Epithelial cell of esophagus (primary cell): ENCODE measurements at regions not wholly inside any gene's neighbourhood (a gene's known extent, or its start where the extent isn't known, plus 50 kb on each side); places are given as distances from the start of the nearest gene placed in this dataset.
"Not testable (repeated sequence)": the region's sequence is repeated elsewhere in the genome, so short reads cannot be mapped to it uniquely, and the experiment has no call there.

Source experiments
- DNase-seq: peaks from one replicate; pipeline ENCODE4 v3.0.0; 2010; ENCODE audit warnings: low read depth
- H3K4me3 ChIP-seq: 2 replicates; pipeline ENCODE4 v1.5.1; 2011; ENCODE audit warnings: mild to moderate bottlenecking, low read length, control low read depth
- CTCF ChIP-seq: IDR thresholded peaks from 2 replicates; pipeline ENCODE4 v1.5.1; 2011; ENCODE audit warnings: low read depth, mild to moderate bottlenecking, low read length, control low read depth, inconsistent platforms; ENCODE audit not compliant: insufficient read depth; ENCODE audit errors: missing control alignments

- not testable (repeated sequence) for DNase-seq
These were observed 64.4 kb downstream of the KLRB1 start for GRCh38 chr12:9543341-9543740.

GRCh38 chr12:9542827-9543226 is 64.9 kb downstream of the KLRB1 start:
- not testable (repeated sequence) for DNase-seq, H3K4me3 ChIP-seq

More at GRCh38 chr12:9543341-9543740, 64.4 kb downstream of the KLRB1 start:
- H3K4me3 ChIP-seq = not testable (repeated sequence)

GRCh38 chr12:9515925-9516324 is 91.8 kb downstream of the KLRB1 start:
- DNase-seq, H3K4me3 ChIP-seq: not testable (repeated sequence)

- not testable (repeated sequence) for DNase-seq, H3K4me3 ChIP-seq
These were observed 95.0 kb downstream of the KLRB1 start for GRCh38 chr12:9512695-9513094.

GRCh38 chr12:9510392-9511011 is 97.2 kb downstream of the KLRB1 start:
- DNase-seq, H3K4me3 ChIP-seq: not testable (repeated sequence)

GRCh38 chr12:9509464-9510161 is 98.1 kb downstream of the KLRB1 start:
- no peak for TF ChIP-seq CTCF
- DNase-seq = no peak

GRCh38 chr12:9506746-9507145 is 101.0 kb downstream of the KLRB1 start:
- TF ChIP-seq CTCF = no peak
- no peak overlapping the region for H3K4me3 ChIP-seq
- DNase-seq = no peak

More at GRCh38 chr12:9509464-9510161, 98.1 kb downstream of the KLRB1 start:
- H3K4me3 ChIP-seq = no peak overlapping the region

GRCh38 chr12:9503384-9503783 is 104.3 kb downstream of the KLRB1 start:
- not testable (repeated sequence) for DNase-seq, H3K4me3 ChIP-seq

GRCh38 chr12:9502845-9503244 is 104.9 kb downstream of the KLRB1 start:
- DNase-seq, H3K4me3 ChIP-seq: not testable (repeated sequence)

GRCh38 chr12:9493325-9493724 is 114.4 kb downstream of the KLRB1 start:
- not testable (repeated sequence) for DNase-seq, H3K4me3 ChIP-seq

GRCh38 chr12:9481289-9481688 is 126.4 kb downstream of the KLRB1 start:
- H3K4me3 ChIP-seq, DNase-seq: not testable (repeated sequence)

GRCh38 chr12:9474197-9474596 is 133.5 kb downstream of the KLRB1 start:
- peak; percentile 76 for DNase-seq
- H3K4me3 ChIP-seq = not testable (repeated sequence)

GRCh38 chr12:9473638-9474037 is 134.1 kb downstream of the KLRB1 start:
- H3K4me3 ChIP-seq, DNase-seq: not testable (repeated sequence)

GRCh38 chr12:9471501-9471900 is 136.2 kb downstream of the KLRB1 start:
- H3K4me3 ChIP-seq = not testable (repeated sequence)
- DNase-seq = peak; percentile 39

- H3K4me3 ChIP-seq, DNase-seq: not testable (repeated sequence)
These were observed 137.3 kb downstream of the KLRB1 start for GRCh38 chr12:9470367-9470766.

- not testable (repeated sequence) for H3K4me3 ChIP-seq, DNase-seq
These were observed 137.8 kb downstream of the KLRB1 start for GRCh38 chr12:9469956-9470355.

GRCh38 chr12:9469463-9469862 is 138.3 kb downstream of the KLRB1 start:
- DNase-seq, H3K4me3 ChIP-seq: not testable (repeated sequence)
